Heart left ventricle (tissue), 13 donors: ENCODE measurements at regions not wholly inside any gene's neighbourhood (a gene's known extent, or its start where the extent isn't known, plus 50 kb on each side); places are given as distances from the start of the nearest gene placed in this dataset.

ENCODE experiments used
- POLR2A ChIP-seq, 2 donors: fragments of 450-650 bp; IDR thresholded peaks; one replicate each; pipeline ENCODE4 v1.6.1; 2017; ENCODE audit warnings: antibody characterized with exemption in 2 of 2, mild to moderate bottlenecking in 2 of 2, moderate library complexity in 2 of 2
- TF ChIP-seq, protein P1 (sequence below), 12 donors: fragments of 200-600 bp; sonication (generic) in 4 of 12; IDR thresholded peaks; one replicate each; pipeline versions ENCODE4 v1.5.0 to v1.8.0; 2018 to 2022; ENCODE audit warnings: antibody characterized with exemption in 12 of 12, mild to moderate bottlenecking in 5 of 12
- donor health status: ischemic (EF 13 %, LVEDD 7.1; RV severe dilation, severe dysfunction).
- donor health status: DM: no; HTN: yes; CAD: no.
- donor health status: DM: no; HTN: no; CAD: no.
- donor health status: ischemic (EF 25% LVEDD 6.9; RV normal size, moderate dysfunction).
- donor health status: ischemic (EF 25% LVEDD 5.7; RV mildly dilated, moderate dysfunction).
- donor health status: ischemic (EF 35%, LVEDD 5.7; RV mildly dilated, moderate dysfunction).
- donor health status: nonischemic (EF 11% LVEDD 7.7; RV severe dilation, severe dysfunction).
- donor health status: DM: yes; HTN: yes; CAD: no.
- donor health status: PGD.
- donor health status: ischemic (EF 29% LVEDD 5.4; RV normal size, mild dysfunction).
- donor health status: nonischemic (EF 23%, LVEDD 6.1; RV moderate dilation, normal function).

DNA sequence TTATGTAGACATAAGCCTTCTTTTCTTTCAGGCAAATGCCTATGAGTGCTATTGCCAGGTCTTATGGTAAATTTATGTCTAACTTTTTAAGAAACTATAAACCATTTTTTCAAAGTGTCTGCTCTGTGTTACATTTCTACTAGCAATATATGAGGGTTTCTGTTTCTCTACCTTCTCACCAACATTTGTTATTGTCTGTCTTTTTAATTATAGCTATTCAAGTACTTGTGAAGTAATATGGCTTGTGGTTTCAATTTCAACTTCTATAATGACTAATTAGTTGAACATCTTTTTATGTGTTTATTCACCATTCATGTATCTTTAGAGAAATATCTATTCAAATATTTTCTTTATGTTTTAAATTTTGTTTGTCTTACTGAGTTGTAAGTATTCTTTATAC is 213.1 kb upstream of the MC4R start:
- TF ChIP-seq POLR2A (IDR thresholded peaks at IDR 0.05) = no peak
- TF ChIP-seq, protein P1, sequence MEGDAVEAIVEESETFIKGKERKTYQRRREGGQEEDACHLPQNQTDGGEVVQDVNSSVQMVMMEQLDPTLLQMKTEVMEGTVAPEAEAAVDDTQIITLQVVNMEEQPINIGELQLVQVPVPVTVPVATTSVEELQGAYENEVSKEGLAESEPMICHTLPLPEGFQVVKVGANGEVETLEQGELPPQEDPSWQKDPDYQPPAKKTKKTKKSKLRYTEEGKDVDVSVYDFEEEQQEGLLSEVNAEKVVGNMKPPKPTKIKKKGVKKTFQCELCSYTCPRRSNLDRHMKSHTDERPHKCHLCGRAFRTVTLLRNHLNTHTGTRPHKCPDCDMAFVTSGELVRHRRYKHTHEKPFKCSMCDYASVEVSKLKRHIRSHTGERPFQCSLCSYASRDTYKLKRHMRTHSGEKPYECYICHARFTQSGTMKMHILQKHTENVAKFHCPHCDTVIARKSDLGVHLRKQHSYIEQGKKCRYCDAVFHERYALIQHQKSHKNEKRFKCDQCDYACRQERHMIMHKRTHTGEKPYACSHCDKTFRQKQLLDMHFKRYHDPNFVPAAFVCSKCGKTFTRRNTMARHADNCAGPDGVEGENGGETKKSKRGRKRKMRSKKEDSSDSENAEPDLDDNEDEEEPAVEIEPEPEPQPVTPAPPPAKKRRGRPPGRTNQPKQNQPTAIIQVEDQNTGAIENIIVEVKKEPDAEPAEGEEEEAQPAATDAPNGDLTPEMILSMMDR (IDR thresholded peaks at IDR 0.05) = no peak
